Activated CD8-positive, alpha-beta T cell treated with anti-CD3 and anti-CD28 coated beads for 36 hours (primary cell): ENCODE measurements at regions not wholly inside any gene's neighbourhood (a gene's known extent, or its start where the extent isn't known, plus 50 kb on each side); places are given as distances from the start of the nearest gene placed in this dataset.

ENCODE experiments used
- ATAC-seq: fragments of 200-7000 bp; cut with Tn5 transposase; one replicate; pipeline ENCODE4 v1.10.0; 2021; ENCODE audit warnings: mild to moderate bottlenecking, moderate library complexity
- CTCF ChIA-PET: fragments of 350-600 bp; sonication (Branson Sonifier 250); formaldehyde crosslinking; loops from one replicate; lab custom pipeline; 2021; ENCODE audit warnings: antibody characterized with exemption; lab: Charles Lee
- POLR2A ChIA-PET: fragments of 350-600 bp; sonication (Branson Sonifier 250); formaldehyde crosslinking; loops from one replicate; lab custom pipeline; 2021; ENCODE audit warnings: antibody characterized with exemption; lab: Charles Lee
- DNase-seq: peaks from one replicate; pipeline ENCODE4 v3.0.0-alpha.2; 2020
- H3K27ac Mint-ChIP-seq: one replicate; pipeline ENCODE4 v1.8.0; 2021; ENCODE audit warnings: mild to moderate bottlenecking, mixed read lengths
- H3K27me3 Mint-ChIP-seq: one replicate; pipeline ENCODE4 v1.8.0; 2021; ENCODE audit warnings: mixed read lengths
- H3K36me3 Mint-ChIP-seq: one replicate; pipeline ENCODE4 v1.8.0; 2021; ENCODE audit warnings: low read depth, mixed read lengths
- H3K4me1 Mint-ChIP-seq: one replicate; pipeline ENCODE4 v1.8.0; 2021; ENCODE audit warnings: low read depth, mixed read lengths
- H3K4me3 Mint-ChIP-seq: one replicate; pipeline ENCODE4 v1.8.0; 2021; ENCODE audit warnings: mild to moderate bottlenecking, moderate library complexity, mixed read lengths
- H3K9me3 Mint-ChIP-seq: one replicate; pipeline ENCODE4 v1.8.0; 2021; ENCODE audit warnings: mixed read lengths
- CTCF ChIP-seq: fragments of 200-600 bp; IDR thresholded peaks from one replicate; pipeline ENCODE4 v1.8.0; 2022; ENCODE audit warnings: antibody characterized with exemption, mild to moderate bottlenecking
- intact Hi-C: fragments of 100-400 bp; cut with micrococcal nuclease; formaldehyde crosslinking; loops from one replicate; pipeline ENCODE4 v1.10.0; 2022

- TF ChIP-seq CTCF = no peak
- Mint-ChIP-seq H3K4me1 (peaks cover 2% of the 10 kb centered on the region), H3K9me3 (no peaks in the 10 kb centered on the region), H3K27me3 (peaks cover 5% of the 10 kb centered on the region), H3K27ac (no peak overlapping the region), H3K36me3 (no peaks in the 10 kb centered on the region), H3K4me3 (no peak overlapping the region)
- intact Hi-C loops = no loop called here
- ChIA-PET CTCF (no interaction called here), POLR2A (no interaction called here)
- ATAC-seq (no peak), DNase-seq (no peak)
Measured at GRCh38 chr4:54359919-54360650, 131.0 kb downstream of the PDGFRA start.

- ChIA-PET CTCF (no interaction called here), POLR2A (no interaction called here)
- ATAC-seq = no peak
- no peak overlapping the region for H3K4me3 Mint-ChIP-seq
- no peaks in the 10 kb centered on the region for H3K36me3 Mint-ChIP-seq
- H3K27ac Mint-ChIP-seq = no peak overlapping the region
- intact Hi-C loops = no loop called here
- peaks cover 2% of the 10 kb centered on the region for H3K4me1 Mint-ChIP-seq
- no peak for TF ChIP-seq CTCF
- H3K27me3 Mint-ChIP-seq = peaks cover 3% of the 10 kb centered on the region
- no peaks in the 10 kb centered on the region for H3K9me3 Mint-ChIP-seq
- no peak for DNase-seq
Measured at GRCh38 chr4:54363037-54363436, 133.9 kb downstream of the PDGFRA start.

GRCh38 chr4:54365691-54366090 is 136.6 kb downstream of the PDGFRA start:
- no peak overlapping the region for H3K27ac Mint-ChIP-seq
- no peak for TF ChIP-seq CTCF
- H3K9me3 Mint-ChIP-seq = no peaks in the 10 kb centered on the region
- H3K4me3 Mint-ChIP-seq = no peak overlapping the region
- POLR2A ChIA-PET = no interaction called here
- H3K36me3 Mint-ChIP-seq = no peaks in the 10 kb centered on the region
- CTCF ChIA-PET = interaction anchor here (0.6 kb wide), 1 partner anchor 49 kb away, joined by 3 read pairs; no protein-coding TSS in a partner anchor
- DNase-seq = no peak
- intact Hi-C loops = no loop called here
- no peaks in the 10 kb centered on the region for H3K4me1 Mint-ChIP-seq
- peaks cover 3% of the 10 kb centered on the region for H3K27me3 Mint-ChIP-seq
- no peak for ATAC-seq

- no peak for TF ChIP-seq CTCF
- H3K4me1 Mint-ChIP-seq = no peaks in the 10 kb centered on the region
- no peaks in the 10 kb centered on the region for H3K9me3 Mint-ChIP-seq
- intact Hi-C loops = no loop called here
- H3K27ac Mint-ChIP-seq = no peak overlapping the region
- no peak for ATAC-seq
- POLR2A ChIA-PET = no interaction called here
- H3K27me3 Mint-ChIP-seq = peaks cover 4% of the 10 kb centered on the region
- H3K4me3 Mint-ChIP-seq = no peak overlapping the region
- no peak for DNase-seq
- no peaks in the 10 kb centered on the region for H3K36me3 Mint-ChIP-seq
- CTCF ChIA-PET = interaction anchor here (0.5 to 1.4 kb wide), 3 partner anchors 13 to 1191 kb away, joined by 3 to 5 read pairs (median 3); no protein-coding TSS in a partner anchor
Measured at GRCh38 chr4:54367059-54367458, 138.0 kb downstream of the PDGFRA start.
